ENCODE measurements at regions not wholly inside any gene's neighbourhood (a gene's known extent, or its start where the extent isn't known, plus 50 kb on each side); places are given as distances from the start of the nearest gene placed in this dataset.
"Not testable (repeated sequence)": the region's sequence is repeated elsewhere in the genome, so short reads cannot be mapped to it uniquely, and the experiment has no call there.

DNA sequence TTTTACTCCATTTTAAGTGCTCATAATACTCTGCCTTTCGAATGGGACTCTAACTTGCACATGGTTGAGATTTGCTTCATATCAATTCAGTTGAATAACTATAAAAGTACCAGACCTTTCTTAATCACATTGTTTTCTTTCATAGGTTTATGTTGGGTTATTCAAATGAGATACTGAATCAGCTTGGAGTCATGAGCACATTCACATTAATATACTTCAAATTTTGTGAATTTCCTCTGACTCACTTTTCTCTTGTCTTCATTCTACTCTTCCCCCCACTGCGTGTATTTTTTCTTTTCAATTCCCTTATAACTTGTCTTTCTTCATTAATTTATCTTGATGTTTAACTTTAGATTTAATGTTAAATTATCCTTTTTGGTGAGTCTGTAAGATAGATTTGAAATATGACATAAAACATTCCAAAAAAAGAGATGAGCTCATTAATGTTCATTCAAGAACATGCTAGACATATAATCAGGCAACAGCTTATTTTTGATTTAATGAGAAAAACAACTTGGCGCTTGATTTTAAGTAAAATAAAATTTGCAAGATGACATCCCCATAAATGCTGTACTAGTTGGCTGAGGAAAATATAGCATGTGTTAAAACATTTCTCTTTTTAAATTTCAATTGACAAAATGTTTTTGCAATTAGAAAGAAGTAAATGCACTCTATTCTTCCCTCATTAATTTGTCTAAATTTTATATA is 736.0 kb downstream of the CD109 start:
- Histone ChIP-seq H3K4me2 (ENCODE audit: low read depth, low read length, poor library complexity, severe bottlenecking) (no peak overlapping the region), H3K27me3 (ENCODE audit: low read length) (no peaks in the 10 kb centered on the region), H4K20me1 (ENCODE audit: insufficient read depth, low read depth, low read length) (no peaks in the 10 kb centered on the region), H3K79me2 (ENCODE audit: low read length) (no peaks in the 10 kb centered on the region), H3K27ac (ENCODE audit: low read length) (no peak overlapping the region), H2AFZ (ENCODE audit: low read length) (no peak overlapping the region), H3K36me3 (ENCODE audit: insufficient read depth, low read length) (no peaks in the 10 kb centered on the region), H3K4me3 (ENCODE audit: low read length) (no peak overlapping the region), H3K4me1 (ENCODE audit: low read length) (no peaks in the 10 kb centered on the region), H3K9ac (ENCODE audit: low read length) (no peak overlapping the region), H3K9me3 (ENCODE audit: low read length) (no peaks in the 10 kb centered on the region), H3K9me2 (replicated peaks; ENCODE audit: insufficient read depth, low read length) (no peaks in the 10 kb centered on the region)
- no peak for DNase-seq

DNA sequence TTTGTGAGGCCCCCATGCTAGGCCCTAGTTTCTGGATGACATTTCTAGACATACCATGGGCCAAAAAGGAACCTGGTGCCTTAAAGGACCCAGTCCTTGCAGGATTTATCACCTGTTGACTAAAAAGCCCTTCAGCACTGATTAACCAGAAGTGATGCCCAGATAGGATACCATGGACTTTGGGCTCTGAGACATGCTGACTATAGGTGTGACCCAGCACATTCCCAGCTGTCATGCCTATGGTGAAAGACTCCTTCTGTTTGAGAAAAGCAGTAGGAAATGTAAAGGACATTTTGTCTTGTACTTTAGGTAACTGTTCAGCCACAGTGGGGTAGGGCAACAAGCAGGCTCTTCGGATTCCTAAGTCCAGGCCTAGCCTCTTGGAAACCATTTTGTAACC is 724.2 kb downstream of the CD109 start:
- H3K9me3 ChIP-seq (ENCODE audit: low read length) = no peaks in the 10 kb centered on the region
- H3K27me3 ChIP-seq (ENCODE audit: low read length) = no peaks in the 10 kb centered on the region
- DNase-seq = no peak
- H2AFZ ChIP-seq (ENCODE audit: low read length) = no peak overlapping the region
- H3K4me2 ChIP-seq (ENCODE audit: low read depth, low read length, poor library complexity, severe bottlenecking) = no peak overlapping the region
- H3K79me2 ChIP-seq (ENCODE audit: low read length) = no peaks in the 10 kb centered on the region
- no peak overlapping the region for H3K27ac ChIP-seq (ENCODE audit: low read length)
- no peaks in the 10 kb centered on the region for H4K20me1 ChIP-seq (ENCODE audit: insufficient read depth, low read depth, low read length)
- H3K9ac ChIP-seq (ENCODE audit: low read length) = no peak overlapping the region
- H3K4me3 ChIP-seq (ENCODE audit: low read length) = no peak overlapping the region
- H3K4me1 ChIP-seq (ENCODE audit: low read length) = no peaks in the 10 kb centered on the region
- H3K36me3 ChIP-seq (ENCODE audit: insufficient read depth, low read length) = no peaks in the 10 kb centered on the region
- H3K9me2 ChIP-seq (replicated peaks; ENCODE audit: insufficient read depth, low read length) = no peaks in the 10 kb centered on the region

DNA sequence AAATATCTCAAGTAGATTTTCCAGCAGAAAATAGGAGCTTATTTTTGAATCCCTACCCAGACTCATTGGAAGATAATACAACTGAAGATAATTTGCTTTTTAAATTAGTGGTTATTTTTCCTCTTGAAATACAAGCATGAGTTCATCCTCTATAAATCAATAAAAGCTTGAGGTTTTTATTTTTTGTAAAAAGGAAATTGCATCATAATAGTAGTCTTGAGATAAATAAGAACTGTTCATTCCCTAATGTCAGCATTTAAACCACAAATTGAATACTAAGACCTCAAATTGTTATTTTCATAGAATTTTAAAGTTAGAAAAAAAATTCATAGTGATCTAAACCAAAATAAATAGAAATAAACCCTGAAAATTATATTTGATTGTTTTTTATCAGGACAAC is 719.1 kb downstream of the CD109 start:
- Histone ChIP-seq H3K36me3 (ENCODE audit: insufficient read depth, low read length) (no peaks in the 10 kb centered on the region), H2AFZ (ENCODE audit: low read length) (no peak overlapping the region), H3K9me3 (ENCODE audit: low read length) (no peaks in the 10 kb centered on the region), H3K9me2 (replicated peaks; ENCODE audit: insufficient read depth, low read length) (no peaks in the 10 kb centered on the region), H3K27me3 (ENCODE audit: low read length) (no peaks in the 10 kb centered on the region), H3K79me2 (ENCODE audit: low read length) (no peaks in the 10 kb centered on the region), H3K27ac (ENCODE audit: low read length) (no peak overlapping the region), H3K4me1 (ENCODE audit: low read length) (no peaks in the 10 kb centered on the region), H3K4me2 (ENCODE audit: low read depth, low read length, poor library complexity, severe bottlenecking) (no peak overlapping the region), H3K9ac (ENCODE audit: low read length) (no peak overlapping the region), H3K4me3 (ENCODE audit: low read length) (no peak overlapping the region), H4K20me1 (ENCODE audit: insufficient read depth, low read depth, low read length) (no peaks in the 10 kb centered on the region)
- DNase-seq = no peak

- Histone ChIP-seq H3K9me2 (replicated peaks; ENCODE audit: insufficient read depth, low read length) (no peaks in the 10 kb centered on the region), H3K79me2 (ENCODE audit: low read length) (no peaks in the 10 kb centered on the region), H3K4me3 (ENCODE audit: low read length) (no peak overlapping the region), H3K9me3 (ENCODE audit: low read length) (no peaks in the 10 kb centered on the region), H3K4me1 (ENCODE audit: low read length) (no peaks in the 10 kb centered on the region), H4K20me1 (ENCODE audit: insufficient read depth, low read depth, low read length) (no peaks in the 10 kb centered on the region), H3K36me3 (ENCODE audit: insufficient read depth, low read length) (no peaks in the 10 kb centered on the region), H2AFZ (ENCODE audit: low read length) (no peak overlapping the region), H3K27ac (ENCODE audit: low read length) (no peak overlapping the region), H3K4me2 (ENCODE audit: low read depth, low read length, poor library complexity, severe bottlenecking) (no peak overlapping the region), H3K9ac (ENCODE audit: low read length) (no peak overlapping the region), H3K27me3 (ENCODE audit: low read length) (no peaks in the 10 kb centered on the region)
- no peak for DNase-seq
Measured at GRCh38 chr6:74410630-74411029, 714.6 kb downstream of the CD109 start.

DNA sequence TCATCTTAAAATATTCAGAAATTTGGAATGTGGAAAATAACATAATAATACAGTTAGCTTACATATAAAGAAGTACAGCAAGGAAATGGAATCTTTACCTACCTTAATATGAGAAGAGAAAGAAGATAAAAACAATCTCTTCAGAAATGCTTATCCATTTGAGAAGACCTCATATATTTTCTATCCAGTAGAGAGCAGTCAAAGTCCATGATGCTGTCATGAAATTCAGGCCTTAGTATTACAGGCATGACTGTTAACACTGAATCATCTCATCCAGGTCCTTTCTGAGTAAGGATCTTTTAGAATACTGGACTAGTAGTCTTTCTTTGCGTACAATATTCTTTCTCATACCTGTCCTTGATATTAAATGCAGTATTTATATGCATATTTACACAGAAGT is 713.4 kb downstream of the CD109 start:
- no peak overlapping the region for H2AFZ ChIP-seq (ENCODE audit: low read length)
- no peaks in the 10 kb centered on the region for H3K27me3 ChIP-seq (ENCODE audit: low read length)
- H3K4me3 ChIP-seq (ENCODE audit: low read length) = no peak overlapping the region

GRCh38 chr6:74408844-74409243 is 712.8 kb downstream of the CD109 start:
- Histone ChIP-seq H3K4me3 (ENCODE audit: low read length) (no peak overlapping the region), H3K27me3 (ENCODE audit: low read length) (no peaks in the 10 kb centered on the region), H2AFZ (ENCODE audit: low read length) (no peak overlapping the region), H3K79me2 (ENCODE audit: low read length) (no peaks in the 10 kb centered on the region), H3K36me3 (ENCODE audit: insufficient read depth, low read length) (no peaks in the 10 kb centered on the region), H4K20me1 (ENCODE audit: insufficient read depth, low read depth, low read length) (no peaks in the 10 kb centered on the region), H3K4me1 (ENCODE audit: low read length) (no peaks in the 10 kb centered on the region), H3K9ac (ENCODE audit: low read length) (no peak overlapping the region), H3K27ac (ENCODE audit: low read length) (no peak overlapping the region), H3K4me2 (ENCODE audit: low read depth, low read length, poor library complexity, severe bottlenecking) (no peak overlapping the region), H3K9me3 (ENCODE audit: low read length) (no peaks in the 10 kb centered on the region), H3K9me2 (replicated peaks; ENCODE audit: insufficient read depth, low read length) (no peaks in the 10 kb centered on the region)
- DNase-seq = no peak

More for the DNA sequence above, 713.4 kb downstream of the CD109 start:
- H3K4me2 ChIP-seq (ENCODE audit: low read depth, low read length, poor library complexity, severe bottlenecking) = no peak overlapping the region
- no peak overlapping the region for H3K9ac ChIP-seq (ENCODE audit: low read length)
- no peaks in the 10 kb centered on the region for H3K4me1 ChIP-seq (ENCODE audit: low read length)
- H3K36me3 ChIP-seq (ENCODE audit: insufficient read depth, low read length) = no peaks in the 10 kb centered on the region
- no peaks in the 10 kb centered on the region for H3K9me3 ChIP-seq (ENCODE audit: low read length)
- no peaks in the 10 kb centered on the region for H4K20me1 ChIP-seq (ENCODE audit: insufficient read depth, low read depth, low read length)
- no peaks in the 10 kb centered on the region for H3K9me2 ChIP-seq (replicated peaks; ENCODE audit: insufficient read depth, low read length)
- no peaks in the 10 kb centered on the region for H3K79me2 ChIP-seq (ENCODE audit: low read length)
- H3K27ac ChIP-seq (ENCODE audit: low read length) = no peak overlapping the region
- DNase-seq = peak; percentile 42

DNA sequence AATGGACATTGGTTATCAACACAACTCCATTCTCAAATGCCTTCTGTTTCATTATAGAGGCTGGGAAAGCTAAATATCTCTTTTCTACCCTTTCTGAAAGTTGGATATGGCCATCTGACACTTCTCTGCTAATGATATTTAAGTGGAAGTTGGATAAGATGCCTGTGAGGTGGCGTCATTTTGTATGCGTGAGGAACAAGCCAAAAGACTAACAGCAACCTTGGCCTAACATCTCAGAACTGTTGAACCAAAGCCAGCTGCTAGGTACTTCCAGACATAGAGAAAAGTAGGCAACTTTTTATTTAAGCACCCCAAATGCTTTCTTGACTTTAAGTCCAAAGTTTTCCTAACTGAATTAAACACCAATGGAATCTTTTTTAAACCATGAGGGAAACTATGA is 708.4 kb downstream of the CD109 start:
- no peaks in the 10 kb centered on the region for H3K36me3 ChIP-seq (ENCODE audit: insufficient read depth, low read length)
- no peak overlapping the region for H3K4me3 ChIP-seq (ENCODE audit: low read length)
- no peaks in the 10 kb centered on the region for H4K20me1 ChIP-seq (ENCODE audit: insufficient read depth, low read depth, low read length)
- H3K27ac ChIP-seq (ENCODE audit: low read length) = no peak overlapping the region
- H3K4me2 ChIP-seq (ENCODE audit: low read depth, low read length, poor library complexity, severe bottlenecking) = no peak overlapping the region
- H2AFZ ChIP-seq (ENCODE audit: low read length) = no peak overlapping the region
- no peaks in the 10 kb centered on the region for H3K9me2 ChIP-seq (replicated peaks; ENCODE audit: insufficient read depth, low read length)
- H3K9ac ChIP-seq (ENCODE audit: low read length) = no peak overlapping the region
- H3K79me2 ChIP-seq (ENCODE audit: low read length) = no peaks in the 10 kb centered on the region
- H3K27me3 ChIP-seq (ENCODE audit: low read length) = no peaks in the 10 kb centered on the region
- H3K4me1 ChIP-seq (ENCODE audit: low read length) = no peaks in the 10 kb centered on the region
- no peak for DNase-seq
- H3K9me3 ChIP-seq (ENCODE audit: low read length) = no peaks in the 10 kb centered on the region

- H3K9me2 ChIP-seq (replicated peaks; ENCODE audit: insufficient read depth, low read length) = no peaks in the 10 kb centered on the region
- no peak overlapping the region for H3K9ac ChIP-seq (ENCODE audit: low read length)
- no peak overlapping the region for H3K27ac ChIP-seq (ENCODE audit: low read length)
- H3K9me3 ChIP-seq (ENCODE audit: low read length) = no peaks in the 10 kb centered on the region
- H3K36me3 ChIP-seq (ENCODE audit: insufficient read depth, low read length) = no peaks in the 10 kb centered on the region
- no peaks in the 10 kb centered on the region for H3K79me2 ChIP-seq (ENCODE audit: low read length)
- no peak overlapping the region for H3K4me2 ChIP-seq (ENCODE audit: low read depth, low read length, poor library complexity, severe bottlenecking)
- no peak overlapping the region for H3K4me3 ChIP-seq (ENCODE audit: low read length)
- H2AFZ ChIP-seq (ENCODE audit: low read length) = no peak overlapping the region
- no peaks in the 10 kb centered on the region for H3K27me3 ChIP-seq (ENCODE audit: low read length)
- no peaks in the 10 kb centered on the region for H3K4me1 ChIP-seq (ENCODE audit: low read length)
- H4K20me1 ChIP-seq (ENCODE audit: insufficient read depth, low read depth, low read length) = no peaks in the 10 kb centered on the region
- DNase-seq = no peak
Measured at GRCh38 chr6:74402781-74403180, 706.8 kb downstream of the CD109 start.

GRCh38 chr6:74378437-74378836 is 682.4 kb downstream of the CD109 start:
- H4K20me1 ChIP-seq (ENCODE audit: insufficient read depth, low read depth, low read length); H3K9me2 ChIP-seq (replicated peaks; ENCODE audit: insufficient read depth, low read length); H3K79me2 ChIP-seq (ENCODE audit: low read length); DNase-seq; H3K27me3 ChIP-seq (ENCODE audit: low read length); H3K36me3 ChIP-seq (ENCODE audit: insufficient read depth, low read length); H2AFZ ChIP-seq (ENCODE audit: low read length); H3K4me3 ChIP-seq (ENCODE audit: low read length); H3K9ac ChIP-seq (ENCODE audit: low read length); H3K4me1 ChIP-seq (ENCODE audit: low read length); H3K4me2 ChIP-seq (ENCODE audit: low read depth, low read length, poor library complexity, severe bottlenecking); H3K9me3 ChIP-seq (ENCODE audit: low read length); H3K27ac ChIP-seq (ENCODE audit: low read length): not testable (repeated sequence)

Measured in Karpas-422 (cell line).